Activated T-cell treated with anti-CD3 and anti-CD28 coated beads, Interleukin-2, amount 50 U/mL, for 72 hours (primary cell): ENCODE measurements at regions not wholly inside any gene's neighbourhood (a gene's known extent, or its start where the extent isn't known, plus 50 kb on each side); places are given as distances from the start of the nearest gene placed in this dataset.
A peak's percentile ranks its signal among the peaks of the same experiment; 100 is the strongest.
"Not testable (repeated sequence)": the region's sequence is repeated elsewhere in the genome, so short reads cannot be mapped to it uniquely, and the experiment has no call there.

Source experiments
- ATAC-seq, 2 donors: fragments of 150-1000 bp; cut with Tn5 transposase; replicated peaks in 1 of 2; 2 replicates each; pipeline ENCODE4 v1.10.0; 2021; ENCODE audit warnings: moderate library complexity in 2 of 2, mild to moderate bottlenecking in 1 of 2
- DNase-seq, 2 donors: peaks; one replicate each; pipeline ENCODE4 v3.0.0; 2021 to 2022; ENCODE audit warnings: mixed read lengths in 1 of 2
- H3K27ac Mint-ChIP-seq: one replicate; pipeline ENCODE4 v1.8.0; 2022; ENCODE audit warnings: mild to moderate bottlenecking, moderate library complexity, mixed read lengths
- H3K27me3 Mint-ChIP-seq: one replicate; pipeline ENCODE4 v1.8.0; 2022; ENCODE audit warnings: low read depth, mixed read lengths
- H3K36me3 Mint-ChIP-seq, 2 donors: one replicate each; pipeline ENCODE4 v1.8.0; 2022; ENCODE audit warnings: mixed read lengths in 2 of 2, mild to moderate bottlenecking in 1 of 2; ENCODE audit not compliant: insufficient read depth in 2 of 2
- H3K4me1 Mint-ChIP-seq: one replicate; pipeline ENCODE4 v1.8.0; 2022; ENCODE audit warnings: low read depth, mixed read lengths
- H3K4me3 Mint-ChIP-seq, 2 donors: one replicate each; pipeline ENCODE4 v1.8.0; 2022; ENCODE audit warnings: mild to moderate bottlenecking in 2 of 2, mixed read lengths in 2 of 2, moderate library complexity in 2 of 2
- H3K9me3 Mint-ChIP-seq, 2 donors: one replicate each; pipeline ENCODE4 v1.8.0; 2022; ENCODE audit warnings: mixed read lengths in 2 of 2

DNA sequence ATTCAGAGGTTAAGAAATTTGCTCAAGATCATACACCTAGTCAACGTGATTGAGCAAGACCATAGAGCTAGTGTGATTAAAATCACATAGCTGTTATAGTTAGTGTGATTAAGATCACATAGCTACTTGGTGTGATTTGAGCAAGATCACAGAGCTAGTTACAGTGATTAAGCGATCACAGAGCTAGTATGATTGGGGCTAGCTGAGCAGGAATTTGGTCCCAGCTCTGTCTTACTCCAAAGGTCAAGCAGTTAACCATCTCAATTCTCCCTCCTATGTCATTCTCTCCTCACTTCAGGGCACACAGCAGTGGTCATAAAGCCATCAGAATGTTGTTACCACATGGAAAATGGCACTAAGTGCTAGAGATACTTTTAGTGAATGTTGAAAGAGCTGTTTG, 158.2 kb downstream of the SPTSSA start:
- no peak overlapping the region for H3K4me3 Mint-ChIP-seq
- no peak overlapping the region for H3K27ac Mint-ChIP-seq
- no peak for ATAC-seq
- no peak for DNase-seq
- H3K27me3 Mint-ChIP-seq, result no peaks in the 10 kb centered on the region
- no peaks in the 10 kb centered on the region for H3K4me1 Mint-ChIP-seq
- no peaks in the 10 kb centered on the region for H3K36me3 Mint-ChIP-seq
- H3K9me3 Mint-ChIP-seq, result no peaks in the 10 kb centered on the region

DNA sequence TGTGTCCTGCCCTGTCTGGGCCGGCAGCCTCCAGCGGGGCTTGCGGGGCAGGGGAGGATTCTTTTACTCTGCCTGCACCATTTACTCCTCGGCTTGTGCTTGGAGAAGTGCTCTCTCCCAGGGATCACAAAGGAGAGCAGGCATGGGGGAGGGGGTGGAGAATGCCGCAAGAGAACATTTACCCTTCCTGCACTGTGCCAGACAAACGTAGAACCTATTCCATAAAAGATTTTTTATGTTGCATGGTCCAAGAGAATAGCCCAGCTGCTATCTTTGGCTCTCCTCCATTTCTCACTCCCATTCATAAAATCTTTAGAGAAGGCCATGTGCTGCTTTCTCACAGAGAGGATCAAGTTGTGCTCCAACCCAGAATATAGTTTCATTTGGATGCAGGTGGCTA, 159.4 kb downstream of the SPTSSA start:
- DNase-seq (no peak), ATAC-seq (no peak)
- Mint-ChIP-seq H3K9me3 (no peaks in the 10 kb centered on the region), H3K27ac (no peak overlapping the region), H3K4me1 (no peaks in the 10 kb centered on the region), H3K27me3 (no peaks in the 10 kb centered on the region), H3K4me3 (no peak overlapping the region), H3K36me3 (no peaks in the 10 kb centered on the region)

- no peak overlapping the region for H3K4me3 Mint-ChIP-seq
- no peaks in the 10 kb centered on the region for H3K9me3 Mint-ChIP-seq
- no peaks in the 10 kb centered on the region for H3K36me3 Mint-ChIP-seq
- H3K27me3 Mint-ChIP-seq, result no peaks in the 10 kb centered on the region
- DNase-seq (peak; percentile 5 to 28), ATAC-seq (peak in 1 of 2 donors; percentile 41)
- no peaks in the 10 kb centered on the region for H3K4me1 Mint-ChIP-seq
- no peak overlapping the region for H3K27ac Mint-ChIP-seq
Observed at GRCh38 chr14:34300882-34301734, 160.9 kb downstream of the SPTSSA start.

GRCh38 chr14:34300330-34300729, 161.7 kb downstream of the SPTSSA start:
- H3K4me1 Mint-ChIP-seq, result no peaks in the 10 kb centered on the region
- ATAC-seq (no peak), DNase-seq (no peak)
- H3K27ac Mint-ChIP-seq, result no peak overlapping the region
- H3K9me3 Mint-ChIP-seq, result no peaks in the 10 kb centered on the region
- no peak overlapping the region for H3K4me3 Mint-ChIP-seq
- no peaks in the 10 kb centered on the region for H3K27me3 Mint-ChIP-seq
- H3K36me3 Mint-ChIP-seq, result no peaks in the 10 kb centered on the region

DNA sequence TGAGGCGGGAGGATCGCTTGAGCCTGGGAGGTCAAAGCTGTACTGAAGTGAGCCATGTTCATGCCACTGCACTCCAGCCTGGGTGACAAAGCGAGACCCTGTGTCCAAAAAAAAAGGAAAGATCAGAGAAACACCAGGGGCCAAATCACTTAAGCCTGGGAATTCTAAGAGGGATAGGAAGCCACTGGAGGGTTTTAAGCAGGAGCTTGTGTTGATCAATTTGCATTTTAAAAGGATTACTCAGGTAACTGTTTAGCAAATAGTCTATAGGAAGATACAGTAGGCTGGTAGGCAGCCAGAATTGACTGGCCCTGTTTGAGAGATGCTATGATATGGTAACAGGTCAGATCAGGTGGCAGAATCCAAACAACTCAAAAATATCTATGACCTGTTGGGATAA, 162.7 kb downstream of the SPTSSA start:
- Mint-ChIP-seq H3K9me3 (no peaks in the 10 kb centered on the region), H3K27ac (no peak overlapping the region), H3K4me3 (no peak overlapping the region), H3K4me1 (no peaks in the 10 kb centered on the region), H3K27me3 (no peaks in the 10 kb centered on the region), H3K36me3 (no peaks in the 10 kb centered on the region)
- ATAC-seq, result no peak
- no peak for DNase-seq

DNA sequence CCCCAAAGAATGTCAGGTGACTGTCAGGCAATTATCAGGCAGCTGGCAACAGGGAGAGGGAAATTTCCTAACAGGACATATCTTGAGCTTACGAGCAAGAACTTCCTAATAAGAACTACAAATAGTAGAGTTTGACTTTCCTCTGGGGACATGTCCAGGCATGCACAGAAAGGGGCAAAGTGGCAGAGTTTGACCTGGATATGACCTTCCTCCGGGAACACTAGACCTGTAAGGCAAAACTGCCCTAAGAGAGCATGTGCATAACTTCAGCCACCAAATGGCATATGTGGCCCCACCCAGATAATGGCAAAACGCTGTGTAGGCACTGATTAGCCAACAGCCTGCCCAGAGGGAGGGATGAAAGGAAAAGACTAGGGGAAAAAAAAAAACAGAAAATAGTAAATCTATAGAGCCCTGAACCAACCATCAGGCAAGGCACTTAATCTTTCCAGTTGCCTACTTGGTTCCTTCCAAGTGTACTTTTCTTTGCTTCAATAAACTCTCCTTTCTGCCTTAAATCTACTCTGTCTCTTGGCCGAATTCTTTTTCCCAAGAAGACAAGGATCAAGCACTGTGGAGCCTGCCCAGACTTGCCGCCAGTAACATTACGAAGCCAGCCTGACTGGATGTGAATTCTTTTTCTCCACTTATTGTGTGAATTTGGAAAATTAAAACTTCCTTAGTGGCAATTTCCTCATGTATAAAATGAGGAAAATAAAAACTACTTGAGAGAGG, 164.1 kb downstream of the SPTSSA start:
- Mint-ChIP-seq H3K9me3 (no peaks in the 10 kb centered on the region), H3K36me3 (no peaks in the 10 kb centered on the region), H3K27ac (no peak overlapping the region), H3K4me1 (no peaks in the 10 kb centered on the region), H3K4me3 (no peak overlapping the region), H3K27me3 (no peaks in the 10 kb centered on the region)
- DNase-seq (no peak), ATAC-seq (no peak)

DNA sequence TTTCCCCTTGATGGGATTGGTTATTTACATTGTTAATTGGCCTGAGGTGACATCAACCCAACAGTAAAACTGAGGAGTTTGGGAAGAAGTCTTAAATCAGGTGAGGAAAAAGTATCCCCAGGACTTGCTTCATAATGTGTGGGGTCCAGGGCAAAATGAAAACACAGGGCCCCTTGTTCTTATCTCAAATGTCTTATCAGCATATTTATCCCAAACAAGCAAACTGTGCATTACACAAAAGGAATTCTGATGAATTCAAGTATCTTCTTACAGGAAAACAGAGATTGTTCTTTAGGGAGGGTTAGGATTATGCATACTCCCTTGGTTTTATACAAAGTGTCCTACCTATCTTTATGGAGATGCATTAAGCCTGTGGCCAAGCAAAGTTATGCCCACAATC, 178.4 kb downstream of the SPTSSA start:
- no peak overlapping the region for H3K27ac Mint-ChIP-seq
- no peaks in the 10 kb centered on the region for H3K9me3 Mint-ChIP-seq
- no peaks in the 10 kb centered on the region for H3K27me3 Mint-ChIP-seq
- no peaks in the 10 kb centered on the region for H3K36me3 Mint-ChIP-seq
- no peaks in the 10 kb centered on the region for H3K4me1 Mint-ChIP-seq
- H3K4me3 Mint-ChIP-seq, result no peak overlapping the region
- no peak for DNase-seq
- ATAC-seq, result no peak

DNA sequence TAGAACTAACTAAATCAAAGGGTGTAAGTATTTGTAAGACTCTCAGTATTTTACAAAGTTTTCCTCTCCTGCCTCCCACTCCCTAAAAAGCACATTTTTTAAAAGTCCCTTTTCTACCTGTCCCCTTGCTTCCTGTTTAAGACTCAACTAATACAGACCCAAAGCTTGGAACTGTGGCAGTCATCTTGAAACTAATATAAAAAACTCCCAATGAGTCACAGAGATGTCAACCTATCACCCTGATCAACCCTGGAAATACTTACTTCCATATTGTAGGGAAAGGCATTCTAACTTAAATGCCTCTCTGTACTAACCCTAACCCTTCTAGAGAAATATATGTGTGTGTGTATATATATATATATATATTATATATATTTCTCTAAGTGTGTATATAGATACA, 184.8 kb downstream of the SPTSSA start:
- Mint-ChIP-seq H3K4me1 (no peaks in the 10 kb centered on the region), H3K27me3 (no peaks in the 10 kb centered on the region), H3K9me3 (no peaks in the 10 kb centered on the region), H3K36me3 (no peaks in the 10 kb centered on the region), H3K27ac (no peak overlapping the region), H3K4me3 (no peak overlapping the region)
- no peak for DNase-seq
- no peak for ATAC-seq

DNA sequence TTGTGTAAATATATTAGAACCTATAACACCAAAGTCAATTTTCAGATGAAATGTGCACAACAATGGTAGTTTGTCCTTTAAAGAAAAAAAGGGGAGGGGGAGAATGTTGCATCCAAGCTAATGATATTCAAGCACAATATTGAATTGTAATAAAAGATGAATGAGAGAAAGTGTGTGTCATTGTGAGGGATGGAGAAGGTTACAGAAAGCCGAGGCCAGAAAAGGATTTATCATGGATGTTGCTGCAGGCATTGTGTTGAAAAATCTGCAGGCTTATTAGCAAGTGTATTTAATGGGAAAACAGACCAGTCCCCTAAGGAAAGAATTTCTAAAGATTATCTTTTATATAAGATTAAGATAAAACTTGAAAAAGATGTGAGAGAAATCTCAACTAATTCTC, 186.5 kb downstream of the SPTSSA start:
- ATAC-seq (no peak), DNase-seq (no peak)
- Mint-ChIP-seq H3K27ac (no peak overlapping the region), H3K4me3 (no peak overlapping the region), H3K9me3 (no peaks in the 10 kb centered on the region), H3K36me3 (no peaks in the 10 kb centered on the region), H3K27me3 (no peaks in the 10 kb centered on the region), H3K4me1 (no peaks in the 10 kb centered on the region)

- H3K4me3 Mint-ChIP-seq, result no peak overlapping the region
- ATAC-seq (no peak), DNase-seq (no peak)
- H3K27ac Mint-ChIP-seq, result no peak overlapping the region
- H3K9me3 Mint-ChIP-seq, result no peaks in the 10 kb centered on the region
- no peaks in the 10 kb centered on the region for H3K36me3 Mint-ChIP-seq
- H3K4me1 Mint-ChIP-seq, result no peaks in the 10 kb centered on the region
- H3K27me3 Mint-ChIP-seq, result no peaks in the 10 kb centered on the region
Observed at GRCh38 chr14:34275078-34275477, 187.0 kb downstream of the SPTSSA start.

DNA sequence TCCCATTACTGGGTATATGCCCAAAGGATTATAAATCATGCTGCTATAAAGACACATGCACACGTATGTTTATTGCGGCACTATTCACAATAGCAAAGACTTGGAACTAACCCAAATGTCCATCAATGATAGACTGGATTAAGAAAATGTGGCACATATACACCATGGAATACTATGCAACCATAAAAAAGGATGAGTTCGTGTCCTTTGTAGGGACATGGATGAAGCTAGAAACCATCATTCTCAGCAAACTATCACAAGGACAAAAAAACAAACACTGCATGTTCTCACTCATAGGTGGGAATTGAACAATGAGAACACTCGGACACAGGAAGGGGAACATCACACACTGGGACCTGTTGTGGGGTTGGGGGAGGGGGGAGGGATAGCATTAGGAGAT, 188.3 kb downstream of the SPTSSA start:
- not testable (repeated sequence) for H3K9me3 Mint-ChIP-seq, DNase-seq, H3K4me1 Mint-ChIP-seq, H3K27me3 Mint-ChIP-seq, H3K27ac Mint-ChIP-seq, ATAC-seq, H3K36me3 Mint-ChIP-seq, H3K4me3 Mint-ChIP-seq

- no peak overlapping the region for H3K27ac Mint-ChIP-seq
- no peaks in the 10 kb centered on the region for H3K27me3 Mint-ChIP-seq
- H3K4me3 Mint-ChIP-seq, result no peak overlapping the region
- no peak for ATAC-seq
- H3K4me1 Mint-ChIP-seq, result no peaks in the 10 kb centered on the region
- H3K9me3 Mint-ChIP-seq, result no peaks in the 10 kb centered on the region
- DNase-seq, result no peak
- H3K36me3 Mint-ChIP-seq, result no peaks in the 10 kb centered on the region
Observed at GRCh38 chr14:34270361-34270760, 191.7 kb downstream of the SPTSSA start.

DNA sequence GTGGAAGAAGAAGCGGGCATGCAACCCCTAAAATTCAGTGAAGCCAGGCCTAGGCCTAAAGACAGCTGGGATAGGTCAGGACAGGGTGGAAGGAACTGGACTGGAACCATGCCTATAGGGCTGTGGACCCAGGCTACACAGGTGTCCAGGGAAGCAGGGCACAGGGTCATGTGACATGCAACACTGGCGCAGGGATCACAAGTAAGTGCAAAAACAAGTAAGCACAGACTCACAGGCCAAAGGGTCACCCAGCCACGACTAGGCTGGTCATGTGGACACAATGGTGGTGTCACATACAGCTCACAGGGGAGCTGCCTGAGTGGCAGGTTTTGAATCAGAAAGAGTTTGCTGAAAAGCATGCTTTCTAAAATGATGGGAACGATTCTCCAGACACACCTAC, 195.7 kb downstream of the SPTSSA start:
- H3K9me3 Mint-ChIP-seq, result no peaks in the 10 kb centered on the region
- ATAC-seq, result no peak
- no peak overlapping the region for H3K27ac Mint-ChIP-seq
- no peaks in the 10 kb centered on the region for H3K4me1 Mint-ChIP-seq
- H3K27me3 Mint-ChIP-seq, result no peaks in the 10 kb centered on the region
- DNase-seq, result no peak
- no peaks in the 10 kb centered on the region for H3K36me3 Mint-ChIP-seq
- H3K4me3 Mint-ChIP-seq, result no peak overlapping the region
